NCI-H82 treated with DMSO at 0.1 percent for 48 hours (cell line): ENCODE measurements at regions not wholly inside any gene's neighbourhood (a gene's known extent, or its start where the extent isn't known, plus 50 kb on each side); places are given as distances from the start of the nearest gene placed in this dataset.
"Not testable (repeated sequence)": the region's sequence is repeated elsewhere in the genome, so short reads cannot be mapped to it uniquely, and the experiment has no call there.

Experiments used
- DNase-seq: peaks from one replicate; lab custom pipeline; 2025; ENCODE audit not compliant: unreplicated experiment; lab: John Stamatoyannopoulos, UW

DNA sequence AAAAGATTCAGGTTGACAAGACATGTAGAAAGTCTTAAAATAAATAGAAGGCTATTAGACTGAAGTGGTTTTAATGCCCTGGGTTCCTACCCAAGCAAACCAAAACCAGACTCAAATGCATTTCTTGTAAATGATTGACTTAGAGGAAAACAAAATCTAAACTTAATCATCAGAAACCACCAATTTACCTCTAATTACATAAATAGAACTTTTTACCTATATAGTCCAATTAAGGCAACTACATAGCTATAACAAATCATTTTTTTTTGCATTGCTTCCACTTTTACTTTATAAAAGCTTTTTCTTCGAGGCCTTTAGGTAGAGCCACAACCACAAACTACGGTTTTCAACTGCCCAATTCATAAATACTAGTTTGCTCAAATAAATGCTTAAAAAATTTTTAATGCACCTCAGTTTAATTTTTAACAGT lies 231.3 kb upstream of the ARHGEF26 start:
- no peak for DNase-seq

DNA sequence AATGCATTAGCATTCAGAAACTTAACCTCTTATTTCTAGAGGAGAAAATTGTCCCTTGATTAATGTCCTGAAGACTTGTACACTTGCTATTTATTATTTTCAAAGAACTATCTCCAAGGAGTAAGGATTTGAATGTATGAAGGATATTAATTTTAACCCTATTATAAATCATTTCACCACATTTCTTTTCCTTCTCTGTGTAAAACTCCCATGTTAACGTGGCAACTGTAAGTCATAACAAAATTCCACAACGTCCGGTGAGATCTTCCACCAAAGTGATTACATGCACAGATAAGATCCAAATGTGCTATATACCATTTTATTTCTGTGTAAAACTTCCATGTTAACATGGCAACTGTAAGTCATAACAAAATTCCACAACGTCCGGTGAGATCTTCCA lies 229.1 kb upstream of the ARHGEF26 start:
- no peak for DNase-seq

DNA sequence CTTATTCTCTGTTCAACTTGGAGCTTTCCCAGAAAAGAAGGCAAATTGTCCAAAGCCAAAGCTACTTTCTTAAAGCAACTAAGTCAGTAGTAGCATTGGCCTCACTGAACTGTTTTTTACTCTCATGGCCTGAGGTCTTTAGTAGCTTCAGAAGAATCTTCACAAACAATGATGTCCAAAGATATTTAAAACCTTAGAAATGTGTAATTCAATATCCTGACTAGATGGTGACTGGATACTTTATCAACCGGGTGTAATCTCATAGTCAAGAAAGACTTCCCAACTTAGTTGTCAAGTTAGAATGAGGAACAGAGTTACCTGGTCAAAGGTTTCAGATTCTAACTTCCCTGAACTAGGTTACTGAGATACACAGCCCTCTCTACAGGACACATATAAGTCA lies 226.3 kb upstream of the ARHGEF26 start:
- no peak for DNase-seq

DNA sequence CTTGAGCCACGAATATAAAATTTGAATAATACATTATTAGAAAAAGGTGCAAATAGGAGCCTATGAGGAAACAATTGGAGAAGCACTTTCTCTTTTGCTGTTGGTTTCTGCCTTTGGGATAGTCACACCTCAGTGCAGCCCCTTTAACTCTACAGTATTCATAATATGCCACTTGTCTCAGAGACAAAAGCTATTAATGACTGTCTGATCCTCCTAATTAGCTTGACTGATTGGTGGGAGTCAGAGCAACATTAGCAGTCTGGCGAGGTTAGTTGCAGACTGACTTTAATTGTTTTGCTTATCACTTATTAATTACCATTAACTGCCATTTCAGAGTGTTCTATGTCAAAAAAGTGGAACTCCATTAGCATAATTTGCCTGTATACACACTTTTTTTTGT lies 225.0 kb upstream of the ARHGEF26 start:
- peak; percentile 64 for DNase-seq

DNA sequence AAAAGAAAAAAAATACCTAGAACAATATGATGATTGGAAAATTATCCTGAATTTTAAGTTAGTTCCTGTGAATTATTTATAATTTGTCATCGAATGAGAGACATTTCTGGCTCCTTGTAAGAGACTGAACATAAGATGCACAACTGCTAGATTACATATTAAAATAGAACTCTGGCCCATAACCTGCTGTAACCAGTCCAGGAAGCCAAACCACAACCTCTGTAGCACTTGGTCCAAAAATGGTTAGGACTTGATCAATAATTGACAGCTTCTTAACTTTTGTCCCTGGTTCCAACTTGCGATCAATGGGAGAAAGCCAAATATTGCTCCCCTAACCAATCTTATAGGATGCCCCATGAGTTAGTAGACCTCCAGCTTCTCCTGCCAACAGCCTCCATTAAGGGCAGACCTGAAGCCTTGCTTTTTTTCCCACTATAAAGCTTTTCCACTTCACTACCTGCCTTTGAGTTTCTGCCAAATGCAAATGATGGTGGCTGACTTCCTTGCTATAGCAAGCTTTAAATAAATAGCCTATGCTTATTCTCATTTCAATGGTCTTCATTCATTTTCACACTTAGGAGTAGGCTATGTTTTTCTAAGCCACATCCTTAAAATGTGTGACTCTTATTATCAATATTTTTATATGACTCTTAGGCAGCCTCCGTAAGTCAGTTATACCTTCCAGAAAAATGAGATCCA lies 224.0 kb upstream of the ARHGEF26 start:
- DNase-seq = no peak

DNA sequence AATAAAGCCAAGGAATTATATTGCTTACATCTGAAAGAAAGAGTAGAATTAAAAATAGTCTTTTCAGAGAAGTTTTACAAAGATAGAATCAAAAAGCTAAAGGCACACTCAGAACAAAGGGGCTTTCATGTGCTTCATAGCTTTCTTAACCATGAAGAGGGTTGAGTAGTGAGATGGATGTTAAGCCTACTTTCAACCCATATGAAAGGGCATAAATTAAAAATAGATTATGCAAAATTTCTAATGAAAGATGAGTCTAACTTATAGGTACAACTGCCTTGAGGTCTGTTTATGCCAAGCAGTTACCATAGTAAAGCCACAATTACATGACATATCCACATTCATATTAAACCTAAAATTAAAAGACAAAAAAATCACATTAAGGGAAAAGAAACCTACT lies 223.3 kb upstream of the ARHGEF26 start:
- DNase-seq = no peak

DNA sequence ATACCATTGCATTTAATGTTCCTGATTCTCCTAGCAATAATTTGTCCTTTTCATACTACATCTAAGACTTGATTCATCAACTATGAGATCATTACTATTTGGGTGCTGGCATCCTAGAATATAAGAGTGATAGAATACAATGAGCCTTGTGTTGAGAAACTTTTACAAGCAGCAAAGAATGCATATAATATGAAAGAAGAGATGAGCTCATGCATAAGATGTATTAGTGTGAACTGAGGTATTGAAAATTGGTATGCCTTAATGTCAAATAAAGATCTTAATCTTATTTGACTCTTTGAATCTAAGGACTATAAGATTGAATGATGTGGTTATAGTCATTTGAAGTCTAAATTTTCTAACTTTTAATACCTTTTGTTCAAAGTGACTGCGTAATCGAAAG lies 220.0 kb upstream of the ARHGEF26 start:
- DNase-seq = no peak

DNA sequence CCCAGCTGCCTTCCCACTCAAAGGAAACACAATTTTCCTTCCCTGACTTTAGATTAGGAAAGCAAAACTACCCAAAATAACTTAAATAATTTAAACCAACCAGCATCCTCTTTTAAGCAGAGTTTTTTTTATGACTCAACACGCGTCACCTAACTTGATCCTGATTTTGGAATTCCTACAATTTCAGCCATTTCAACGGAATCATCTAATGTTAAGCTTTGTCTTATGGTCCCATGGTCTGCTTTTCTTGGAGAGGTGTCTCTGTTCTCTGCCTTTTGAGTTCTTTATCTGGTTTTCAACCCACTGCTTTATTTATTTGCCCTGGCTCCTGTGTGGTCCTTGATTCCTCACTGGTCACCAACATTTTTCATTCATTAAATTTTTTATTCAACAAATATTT lies 219.2 kb upstream of the ARHGEF26 start:
- no peak for DNase-seq

DNA sequence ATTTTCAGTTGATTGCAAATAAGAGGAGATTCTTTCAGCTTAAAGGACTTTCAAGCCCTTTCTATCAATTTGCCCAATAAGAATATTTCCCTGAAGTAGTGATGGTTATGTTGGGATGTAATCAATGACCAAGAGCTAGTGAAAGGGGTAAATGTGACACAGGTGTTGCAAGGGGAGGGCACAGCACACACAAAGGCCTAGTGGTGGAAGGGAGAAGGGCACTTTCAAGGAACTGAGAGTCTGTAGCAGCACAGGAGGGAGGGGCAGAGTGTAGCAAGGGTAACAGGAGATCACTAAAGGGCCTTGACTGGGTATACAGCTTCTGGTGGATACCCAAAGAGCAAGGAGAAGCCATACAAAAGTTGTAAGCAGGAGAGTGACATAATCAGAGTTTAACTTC lies 217.8 kb upstream of the ARHGEF26 start:
- DNase-seq = no peak

DNA sequence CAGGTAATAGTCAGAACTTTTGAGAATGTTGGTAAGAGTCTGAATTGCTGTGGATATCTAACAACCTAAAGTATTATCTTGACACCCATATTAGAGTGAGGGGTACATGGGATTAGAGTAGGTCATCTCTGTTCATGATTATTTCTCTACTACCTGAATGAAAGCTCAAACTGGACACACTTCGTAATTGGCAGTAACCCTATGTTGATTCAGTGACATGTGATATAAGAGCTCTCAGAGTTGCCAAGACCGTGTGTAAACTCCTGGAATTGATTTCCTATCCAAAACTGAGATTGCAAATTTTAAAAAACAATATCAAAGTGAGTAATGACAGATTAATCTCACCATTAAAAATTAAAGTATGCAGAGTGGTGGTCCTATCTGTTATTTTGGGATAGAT lies 214.8 kb upstream of the ARHGEF26 start:
- no peak for DNase-seq

DNA sequence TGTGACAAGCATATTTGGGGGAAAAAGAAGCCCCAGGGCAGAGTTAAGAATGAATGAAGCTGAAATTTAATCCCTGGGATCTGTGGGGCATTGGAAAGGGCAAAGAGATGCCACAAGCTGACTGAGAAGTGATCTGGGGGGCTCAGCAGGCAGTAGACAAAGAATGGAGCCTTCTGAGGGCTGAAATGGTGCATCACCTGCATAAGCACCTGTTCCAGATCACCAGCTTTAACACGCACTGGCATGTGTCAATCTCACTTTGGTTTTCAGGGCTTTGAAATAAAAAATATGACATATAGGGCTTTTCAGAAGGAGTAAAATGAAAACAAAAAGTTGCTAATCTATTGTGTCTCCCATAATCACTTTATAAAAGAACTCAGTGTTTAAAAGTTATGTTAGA lies 210.8 kb upstream of the ARHGEF26 start:
- DNase-seq = no peak

DNA sequence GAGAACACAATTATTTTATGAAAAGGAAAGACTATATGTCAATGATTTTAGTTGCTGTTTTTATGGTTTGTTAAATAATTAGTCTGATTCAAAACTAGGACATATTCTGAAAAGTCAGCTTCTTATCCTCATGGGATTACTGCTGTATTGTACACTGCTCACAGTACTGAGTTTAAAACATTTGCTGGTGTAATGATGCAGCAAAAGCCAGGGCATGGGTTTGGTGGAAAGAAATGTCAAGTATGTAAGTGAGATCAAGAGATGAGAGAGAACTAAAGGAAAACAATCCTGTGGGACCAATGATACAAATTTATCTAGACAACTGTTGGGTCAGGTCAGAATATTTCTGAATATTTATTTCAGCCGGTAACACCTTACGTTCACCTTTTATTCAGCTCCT lies 210.1 kb upstream of the ARHGEF26 start:
- no peak for DNase-seq

DNA sequence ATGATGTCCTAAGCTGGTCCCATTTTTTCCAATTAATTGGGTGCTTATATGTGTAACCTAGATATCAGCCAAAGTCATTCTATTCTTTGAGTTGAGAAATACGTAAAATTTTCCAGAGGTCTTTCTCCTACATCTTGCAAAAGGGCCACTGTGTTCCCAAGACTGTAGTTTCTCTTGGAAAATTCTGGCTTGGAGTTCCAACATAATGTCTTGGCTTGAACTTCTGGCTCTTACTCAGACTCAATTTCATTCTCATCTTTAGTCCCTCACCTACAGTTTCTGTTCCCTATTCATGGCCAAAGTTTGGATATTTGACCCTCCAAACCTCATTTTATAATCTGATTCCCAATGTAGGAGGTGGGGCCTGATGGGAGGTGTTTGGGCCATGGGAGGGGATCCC lies 201.4 kb upstream of the ARHGEF26 start:
- no peak for DNase-seq

DNA sequence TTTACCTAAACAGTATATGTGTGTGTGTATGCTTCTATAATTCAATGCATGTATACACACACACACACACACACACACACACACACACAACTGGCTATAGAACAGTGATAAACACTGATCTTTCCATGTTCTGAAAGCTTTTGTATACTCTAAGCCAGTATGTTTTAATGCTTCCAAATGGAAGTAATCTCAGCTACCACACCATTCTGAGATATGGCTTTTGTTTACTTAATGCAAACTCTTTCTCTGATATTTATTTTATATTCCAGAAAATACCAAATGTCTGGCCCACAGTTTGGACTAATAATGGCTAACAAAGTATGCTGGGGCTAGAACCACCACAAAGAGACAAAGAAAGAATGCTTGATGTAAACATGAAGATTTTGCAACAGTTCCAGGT lies 199.4 kb upstream of the ARHGEF26 start:
- no peak for DNase-seq

DNA sequence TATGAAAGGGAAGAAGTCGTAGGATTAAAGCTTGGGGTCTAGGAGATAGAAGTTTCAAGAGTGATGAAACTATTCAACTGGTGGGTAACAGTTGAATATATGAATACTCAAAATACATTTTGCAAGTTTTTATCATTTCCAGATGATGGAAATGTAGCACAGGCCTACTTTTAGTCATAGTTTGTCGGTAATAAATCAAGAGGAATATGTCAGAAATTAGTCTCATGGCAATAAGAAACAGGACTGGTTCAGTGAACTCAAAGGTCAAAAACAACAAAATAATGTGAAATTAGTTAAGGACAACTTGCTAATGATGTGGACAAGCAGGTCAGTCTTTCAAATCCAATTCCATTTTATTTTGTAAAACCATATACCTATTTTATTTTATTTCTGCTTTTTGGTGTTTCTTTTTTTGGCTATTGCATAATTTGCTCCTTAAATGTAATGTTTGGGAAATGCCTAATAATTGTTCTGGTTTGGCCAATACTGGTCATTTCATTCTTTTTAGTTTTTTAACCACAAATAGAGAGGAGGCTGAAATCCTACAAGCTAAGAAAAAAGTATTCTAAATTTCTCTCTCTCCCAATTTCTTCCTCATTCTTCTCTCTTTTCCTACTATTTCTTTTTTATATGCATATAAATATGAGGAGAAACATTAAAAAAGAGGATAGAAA lies 195.2 kb upstream of the ARHGEF26 start:
- DNase-seq = no peak

DNA sequence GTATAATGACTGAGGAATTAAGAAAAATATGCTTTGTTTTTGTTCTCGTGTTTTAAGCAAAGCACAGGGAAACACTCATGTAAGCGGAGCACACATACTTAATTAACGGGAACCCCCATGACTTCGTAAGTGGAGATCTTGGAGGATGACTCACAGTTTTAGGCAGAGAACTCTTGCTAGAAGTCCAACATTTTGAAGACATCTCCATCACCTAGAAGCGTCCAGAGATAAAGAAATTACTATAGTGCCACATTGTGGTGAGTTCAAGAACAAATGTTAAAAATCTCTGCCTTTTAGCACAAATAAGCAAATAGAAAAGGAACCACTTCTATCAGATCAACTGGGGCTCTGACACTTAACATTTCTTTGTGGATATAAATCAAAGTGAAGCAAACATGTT lies 194.1 kb upstream of the ARHGEF26 start:
- DNase-seq = no peak

DNA sequence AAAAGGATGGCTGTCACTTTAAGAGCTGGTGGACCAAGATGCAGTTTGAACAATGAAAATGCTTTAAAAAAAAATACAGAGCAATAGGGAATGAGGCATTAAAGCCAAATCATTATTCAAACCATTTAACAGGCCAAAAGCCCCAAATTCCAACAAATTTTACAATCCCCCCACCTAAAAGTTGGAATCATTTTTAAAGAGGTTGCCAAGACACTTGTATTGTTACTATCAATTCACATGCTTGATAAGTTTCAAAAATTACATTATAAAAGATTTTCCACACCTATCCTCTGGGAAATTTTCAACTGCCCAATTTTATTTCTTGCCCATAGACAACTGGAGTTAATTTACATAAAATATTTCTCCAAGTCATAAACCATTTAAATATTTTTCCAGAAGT lies 192.3 kb upstream of the ARHGEF26 start:
- DNase-seq = no peak

DNA sequence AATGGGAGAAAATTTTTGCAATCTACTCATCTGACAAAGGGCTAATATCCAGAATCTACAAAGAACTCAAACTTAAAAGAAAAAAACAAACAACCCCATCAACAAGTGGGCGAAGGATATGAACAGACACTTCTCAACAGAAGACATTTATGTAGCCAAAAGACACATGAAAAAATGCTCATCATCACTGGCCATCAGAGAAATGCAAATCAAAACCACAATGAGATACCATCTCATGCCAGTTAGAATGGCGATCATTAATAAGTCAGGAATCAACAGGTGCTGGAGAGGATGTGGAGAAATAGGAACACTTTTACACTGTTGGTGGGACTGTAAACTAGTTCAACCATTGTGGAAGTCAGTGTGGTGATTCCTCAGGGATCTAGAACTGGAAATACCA lies 187.7 kb upstream of the ARHGEF26 start:
- DNase-seq = not testable (repeated sequence)

DNA sequence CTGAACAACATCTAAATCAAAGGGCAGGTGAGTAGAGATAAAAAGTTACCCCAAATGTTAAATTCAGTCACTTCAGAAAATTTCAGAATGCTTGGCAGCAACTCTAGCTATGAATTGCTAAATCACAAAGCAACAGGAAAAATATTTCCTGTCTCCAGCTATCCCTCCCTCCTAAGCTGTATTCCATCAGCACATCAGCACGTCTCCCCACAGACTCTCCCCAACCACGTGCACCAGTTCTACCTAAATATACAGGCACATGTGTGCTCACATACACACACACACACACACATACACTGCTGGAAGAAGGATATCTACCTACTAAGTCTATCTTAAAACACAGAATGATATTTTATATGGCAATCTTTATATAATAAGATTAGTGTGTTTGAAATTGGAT lies 177.1 kb upstream of the ARHGEF26 start:
- DNase-seq = no peak

DNA sequence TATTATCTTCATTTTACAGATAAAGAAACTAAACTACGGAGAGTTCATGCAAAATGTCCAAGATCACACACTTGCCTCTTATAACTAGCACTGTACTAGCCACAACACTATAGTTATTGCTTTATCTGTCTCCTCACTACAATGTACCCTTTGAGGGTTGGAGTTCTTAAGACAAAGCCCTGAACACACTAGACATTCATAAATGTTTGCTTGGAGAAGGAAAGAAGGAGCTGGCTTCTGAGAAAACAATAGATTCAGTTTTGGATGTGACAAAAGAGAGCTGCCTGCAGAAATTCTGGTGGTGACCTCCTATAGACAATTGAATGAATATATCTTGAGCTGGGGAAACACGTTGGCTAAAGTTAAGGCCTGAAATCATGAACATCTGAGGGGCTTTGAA lies 169.9 kb upstream of the ARHGEF26 start:
- DNase-seq = no peak

DNA sequence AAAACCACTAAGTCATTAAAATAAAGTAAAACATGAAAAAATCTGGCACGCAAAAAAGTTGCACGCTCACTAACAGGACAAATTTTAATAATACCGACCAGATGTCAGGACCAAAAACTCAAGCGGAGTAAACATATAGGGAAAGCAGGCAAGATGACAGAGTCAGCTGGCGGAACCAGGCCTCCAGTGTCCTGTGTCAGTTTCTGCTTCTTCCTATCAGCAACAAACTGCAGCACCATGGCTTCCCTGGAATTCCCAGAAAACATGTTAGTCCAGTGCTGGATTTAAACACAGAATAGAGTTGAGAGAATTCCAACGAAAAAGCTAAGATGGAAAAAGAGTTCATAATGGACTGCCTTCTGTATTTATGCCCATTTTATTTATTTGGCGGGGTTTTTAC lies 169.1 kb upstream of the ARHGEF26 start:
- DNase-seq = no peak

DNA sequence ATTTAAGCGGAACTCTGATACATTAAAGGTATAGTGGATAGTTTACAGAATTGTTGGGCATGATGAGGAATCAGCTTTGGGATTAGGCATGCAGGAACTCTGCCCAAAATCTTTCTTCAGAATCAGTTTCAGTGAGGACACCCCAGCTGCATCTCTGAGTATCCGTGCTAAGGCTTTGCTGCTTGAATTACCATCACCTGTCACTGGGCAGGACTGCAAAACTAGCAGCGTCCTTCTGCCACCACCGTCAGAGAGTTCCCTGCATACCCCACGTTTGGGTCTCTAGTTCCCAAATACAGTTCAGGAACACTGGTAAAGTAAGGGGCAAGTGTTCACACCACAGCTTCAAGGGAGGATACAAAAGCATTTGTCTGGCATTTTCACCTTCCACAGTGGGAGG lies 164.6 kb upstream of the ARHGEF26 start:
- DNase-seq = no peak

DNA sequence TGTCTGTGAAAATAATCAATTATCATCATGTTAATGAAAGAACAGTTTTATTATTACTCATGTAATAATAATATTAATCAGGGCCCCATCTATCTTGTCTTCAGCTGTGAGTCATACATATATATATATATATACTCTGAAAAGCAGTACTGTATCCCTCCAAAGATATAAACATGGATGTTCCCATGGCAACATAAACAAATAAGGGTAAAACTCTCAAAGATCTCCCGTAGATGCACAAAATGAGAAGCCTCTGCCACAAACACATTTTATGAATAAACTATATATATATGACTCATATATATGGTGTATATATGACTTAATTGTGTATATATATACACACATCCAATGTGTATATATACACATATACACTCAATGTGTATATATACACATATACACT lies 163.8 kb upstream of the ARHGEF26 start:
- no peak for DNase-seq
